ENCODE measurements at regions not wholly inside any gene's neighbourhood (a gene's known extent, or its start where the extent isn't known, plus 50 kb on each side); places are given as distances from the start of the nearest gene placed in this dataset.

DNA sequence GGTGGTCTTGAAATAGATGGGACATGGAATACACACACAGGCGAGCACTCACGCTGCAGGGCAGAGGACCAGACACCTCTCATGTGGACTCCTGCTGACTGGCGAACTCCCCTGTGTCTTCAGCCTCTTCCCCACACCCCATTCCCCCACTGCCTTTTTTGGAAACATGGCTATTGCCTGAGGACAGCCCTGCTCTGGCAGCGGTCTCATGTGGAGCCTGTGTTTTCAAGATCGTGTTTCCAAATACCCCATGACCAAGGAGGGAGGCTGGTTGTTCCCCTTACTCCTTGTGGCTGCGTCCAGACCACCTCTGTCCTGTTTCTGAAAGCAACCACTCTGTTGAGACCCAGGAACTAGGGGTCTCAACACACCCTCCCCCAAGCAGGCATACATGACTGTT is 119.4 kb downstream of the C1orf94 start:
- WGBS, 5 donors: 62 to 80% (median 66%) methylated on average over 6 of the region's 6 CpGs
- Histone ChIP-seq H3K27me3 (peaks cover 0 to 6% (median 0%) of the 10 kb centered on the region in 3 donors), H3K4me3 (no peak overlapping the region), H3K9me3 (no peaks in the 10 kb centered on the region), H3K27ac (no peak overlapping the region), H3K36me3 (no peaks in the 10 kb centered on the region), H3K4me1 (no peaks in the 10 kb centered on the region)
- intact Hi-C loops (cut with DNase I; ENCODE audit: low total_unique reads): no loop called here
- TF ChIP-seq POLR2AphosphoS5 (IDR thresholded peaks at IDR 0.05) (no peak), EP300 (IDR thresholded peaks at IDR 0.05) (no peak)
- TF ChIP-seq, protein P1, sequence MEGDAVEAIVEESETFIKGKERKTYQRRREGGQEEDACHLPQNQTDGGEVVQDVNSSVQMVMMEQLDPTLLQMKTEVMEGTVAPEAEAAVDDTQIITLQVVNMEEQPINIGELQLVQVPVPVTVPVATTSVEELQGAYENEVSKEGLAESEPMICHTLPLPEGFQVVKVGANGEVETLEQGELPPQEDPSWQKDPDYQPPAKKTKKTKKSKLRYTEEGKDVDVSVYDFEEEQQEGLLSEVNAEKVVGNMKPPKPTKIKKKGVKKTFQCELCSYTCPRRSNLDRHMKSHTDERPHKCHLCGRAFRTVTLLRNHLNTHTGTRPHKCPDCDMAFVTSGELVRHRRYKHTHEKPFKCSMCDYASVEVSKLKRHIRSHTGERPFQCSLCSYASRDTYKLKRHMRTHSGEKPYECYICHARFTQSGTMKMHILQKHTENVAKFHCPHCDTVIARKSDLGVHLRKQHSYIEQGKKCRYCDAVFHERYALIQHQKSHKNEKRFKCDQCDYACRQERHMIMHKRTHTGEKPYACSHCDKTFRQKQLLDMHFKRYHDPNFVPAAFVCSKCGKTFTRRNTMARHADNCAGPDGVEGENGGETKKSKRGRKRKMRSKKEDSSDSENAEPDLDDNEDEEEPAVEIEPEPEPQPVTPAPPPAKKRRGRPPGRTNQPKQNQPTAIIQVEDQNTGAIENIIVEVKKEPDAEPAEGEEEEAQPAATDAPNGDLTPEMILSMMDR (IDR thresholded peaks at IDR 0.05): no peak
- DNase-seq: no peak

GRCh38 chr1:34302798-34303197 is 126.1 kb downstream of the C1orf94 start:
- Histone ChIP-seq H3K36me3 (no peaks in the 10 kb centered on the region), H3K4me1 (no peaks in the 10 kb centered on the region), H3K27ac (no peak overlapping the region), H3K27me3 (peaks cover 0 to 12% (median 0%) of the 10 kb centered on the region in 3 donors), H3K4me3 (no peak overlapping the region), H3K9me3 (peaks cover 0 to 18% (median 14%) of the 10 kb centered on the region in 4 donors)
- WGBS, 5 donors: 90 to 97% (median 95%) methylated on average over 1 of the region's 1 CpG
- intact Hi-C loops (cut with DNase I; ENCODE audit: low total_unique reads): no loop called here
- TF ChIP-seq POLR2A (IDR thresholded peaks at IDR 0.05) (no peak), EP300 (IDR thresholded peaks at IDR 0.05) (no peak), POLR2AphosphoS5 (IDR thresholded peaks at IDR 0.05) (no peak)
- TF ChIP-seq, protein P1 (IDR thresholded peaks at IDR 0.05): no peak
- no peak for DNase-seq

DNA sequence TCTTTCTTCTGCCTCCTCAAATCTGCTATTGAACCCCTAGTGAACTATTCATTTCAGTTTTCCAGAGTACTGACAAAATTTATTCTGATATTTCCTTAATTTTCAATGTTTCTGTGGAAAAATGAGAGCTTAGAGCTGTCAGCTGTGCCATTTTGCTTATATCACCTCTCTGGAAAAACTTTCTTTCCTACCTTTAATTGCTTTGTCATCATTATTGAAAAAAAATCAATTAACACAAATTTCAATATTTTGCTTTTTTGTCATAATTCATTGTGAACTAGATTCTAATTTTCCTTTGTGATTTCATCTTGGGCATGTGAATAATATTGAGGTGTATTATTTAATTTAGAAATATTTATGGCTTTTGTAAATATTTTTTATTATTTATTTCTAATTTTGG is 126.5 kb downstream of the C1orf94 start:
- Histone ChIP-seq H3K4me1 (no peaks in the 10 kb centered on the region), H3K9me3 (peaks cover 0 to 18% (median 14%) of the 10 kb centered on the region in 4 donors), H3K27ac (no peak overlapping the region), H3K4me3 (no peak overlapping the region), H3K27me3 (peaks cover 0 to 12% (median 0%) of the 10 kb centered on the region in 3 donors), H3K36me3 (no peaks in the 10 kb centered on the region)
- DNase-seq: no peak
- TF ChIP-seq, protein P1 (IDR thresholded peaks at IDR 0.05): no peak
- TF ChIP-seq POLR2AphosphoS5 (IDR thresholded peaks at IDR 0.05) (no peak), POLR2A (IDR thresholded peaks at IDR 0.05) (no peak), EP300 (IDR thresholded peaks at IDR 0.05) (no peak)
- intact Hi-C loops (cut with DNase I; ENCODE audit: low total_unique reads): no loop called here

- no peaks in the 10 kb centered on the region for H3K36me3 ChIP-seq
- peaks cover 0 to 12% (median 0%) of the 10 kb centered on the region in 3 donors for H3K27me3 ChIP-seq
- no peak overlapping the region for H3K27ac ChIP-seq
- H3K4me1 ChIP-seq: no peaks in the 10 kb centered on the region
- intact Hi-C loops (cut with DNase I; ENCODE audit: low total_unique reads): no loop called here
- H3K4me3 ChIP-seq: no peak overlapping the region
- 58 to 83% (median 76%) methylated on average over 2 of the region's 2 CpGs for WGBS, 5 donors
- no peak for TF ChIP-seq EP300 (IDR thresholded peaks at IDR 0.05)
- TF ChIP-seq, protein P1 (IDR thresholded peaks at IDR 0.05): no peak
- no peak for TF ChIP-seq POLR2AphosphoS5 (IDR thresholded peaks at IDR 0.05)
- TF ChIP-seq POLR2A (IDR thresholded peaks at IDR 0.05): no peak
- H3K9me3 ChIP-seq: peaks cover 0 to 35% (median 25%) of the 10 kb centered on the region in 4 donors
- DNase-seq: no peak
These were observed 129.9 kb downstream of the C1orf94 start for GRCh38 chr1:34306568-34306967.
